GM23338 (cell line): ENCODE measurements at regions not wholly inside any gene's neighbourhood (a gene's known extent, or its start where the extent isn't known, plus 50 kb on each side); places are given as distances from the start of the nearest gene placed in this dataset.

Experiments used
- CREB1 ChIP-seq: fragments of 250-450 bp; sonication (Bioruptor Pico); IDR thresholded peaks from 2 replicates; pipeline ENCODE4 v1.5.0; 2020; ENCODE audit warnings: low read depth, mild to moderate bottlenecking, moderate library complexity
- EZH2 ChIP-seq: fragments of 200-600 bp; sonication (generic); IDR thresholded peaks from one replicate; pipeline ENCODE4 v1.8.0; 2017; ENCODE audit warnings: antibody characterized with exemption, mild to moderate bottlenecking, low read depth; ENCODE audit not compliant: unreplicated experiment
- EZH2phosphoT487 ChIP-seq: fragments of 200-600 bp; sonication (generic); IDR thresholded peaks from one replicate; pipeline ENCODE4 v1.8.1; 2018; ENCODE audit warnings: antibody characterized with exemption; ENCODE audit not compliant: unreplicated experiment
- JUNB ChIP-seq: IDR thresholded peaks from one replicate; pipeline ENCODE4 v1.6.1; 2016; ENCODE audit warnings: antibody characterized with exemption; ENCODE audit not compliant: unreplicated experiment
- NANOG ChIP-seq: IDR thresholded peaks from 2 replicates; pipeline ENCODE4 v1.6.1; 2016; ENCODE audit warnings: antibody characterized with exemption, borderline replicate concordance
- POLR2AphosphoS5 ChIP-seq: IDR thresholded peaks from 2 replicates; pipeline ENCODE4 v1.6.1; 2016; ENCODE audit warnings: antibody characterized with exemption, low read depth
- STAT1 ChIP-seq: IDR thresholded peaks from one replicate; pipeline ENCODE4 v1.6.1; 2016; ENCODE audit warnings: antibody characterized with exemption; ENCODE audit not compliant: unreplicated experiment
- ZNF114 ChIP-seq: fragments of 250-450 bp; sonication (Bioruptor Pico); IDR thresholded peaks from 2 replicates; pipeline ENCODE4 v1.5.0; 2020; ENCODE audit warnings: mild to moderate bottlenecking, moderate library complexity
- ZNF331 ChIP-seq: fragments of 250-450 bp; sonication (Bioruptor Pico); IDR thresholded peaks from 2 replicates; pipeline ENCODE4 v1.5.0; 2020; ENCODE audit warnings: low read depth, mild to moderate bottlenecking, moderate library complexity
- TF ChIP-seq, protein P1 (sequence below), 2 experiments: fragments of 200-600 bp in 1 of 2; sonication (generic) in 1 of 2; conservative IDR thresholded peaks; 2 replicates each; pipeline versions ENCODE4 v1.5.1 to v1.6.1; 2016 to 2017; ENCODE audit warnings: antibody characterized with exemption in 2 of 2, low read depth in 2 of 2, mild to moderate bottlenecking in 2 of 2, moderate library complexity in 1 of 2
- TF ChIP-seq, protein P2 (sequence below): IDR thresholded peaks from one replicate; pipeline ENCODE4 v1.6.1; 2018; ENCODE audit warnings: antibody characterized with exemption; ENCODE audit not compliant: unreplicated experiment
- TF ChIP-seq, protein P3 (sequence below): IDR thresholded peaks from 2 replicates; pipeline ENCODE4 v1.6.1; 2016; ENCODE audit warnings: antibody characterized with exemption
- TF ChIP-seq, protein P4 (sequence below): fragments of 250-450 bp; sonication (Bioruptor Pico); IDR thresholded peaks from 2 replicates; pipeline ENCODE4 v1.5.0; 2020; ENCODE audit warnings: mild to moderate bottlenecking, moderate library complexity

DNA sequence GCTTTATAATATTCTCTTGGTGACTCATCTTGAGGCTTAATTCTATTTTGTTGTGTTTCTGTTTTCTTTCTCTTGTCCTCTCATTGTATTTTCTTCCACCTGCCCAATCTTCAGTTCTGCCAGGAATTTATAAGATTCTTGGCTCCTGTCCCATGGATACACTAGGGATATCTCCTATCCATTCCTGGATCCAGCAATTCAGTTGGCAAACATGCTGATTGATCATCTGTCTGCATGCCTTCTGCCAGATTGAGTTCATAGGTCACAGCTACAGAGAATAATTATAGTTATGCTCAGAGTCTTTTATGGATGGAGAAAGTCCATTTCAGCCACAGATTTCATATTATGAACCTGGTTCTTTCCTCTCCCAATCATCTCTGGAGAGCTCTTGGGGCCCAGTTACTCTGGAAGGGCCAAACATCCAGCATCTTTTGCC is 140.4 kb upstream of the MAGI2 start:
- TF ChIP-seq POLR2AphosphoS5: no peak
- TF ChIP-seq, protein P1, sequence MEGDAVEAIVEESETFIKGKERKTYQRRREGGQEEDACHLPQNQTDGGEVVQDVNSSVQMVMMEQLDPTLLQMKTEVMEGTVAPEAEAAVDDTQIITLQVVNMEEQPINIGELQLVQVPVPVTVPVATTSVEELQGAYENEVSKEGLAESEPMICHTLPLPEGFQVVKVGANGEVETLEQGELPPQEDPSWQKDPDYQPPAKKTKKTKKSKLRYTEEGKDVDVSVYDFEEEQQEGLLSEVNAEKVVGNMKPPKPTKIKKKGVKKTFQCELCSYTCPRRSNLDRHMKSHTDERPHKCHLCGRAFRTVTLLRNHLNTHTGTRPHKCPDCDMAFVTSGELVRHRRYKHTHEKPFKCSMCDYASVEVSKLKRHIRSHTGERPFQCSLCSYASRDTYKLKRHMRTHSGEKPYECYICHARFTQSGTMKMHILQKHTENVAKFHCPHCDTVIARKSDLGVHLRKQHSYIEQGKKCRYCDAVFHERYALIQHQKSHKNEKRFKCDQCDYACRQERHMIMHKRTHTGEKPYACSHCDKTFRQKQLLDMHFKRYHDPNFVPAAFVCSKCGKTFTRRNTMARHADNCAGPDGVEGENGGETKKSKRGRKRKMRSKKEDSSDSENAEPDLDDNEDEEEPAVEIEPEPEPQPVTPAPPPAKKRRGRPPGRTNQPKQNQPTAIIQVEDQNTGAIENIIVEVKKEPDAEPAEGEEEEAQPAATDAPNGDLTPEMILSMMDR (conservative IDR thresholded peaks at IDR 0.05; ENCODE audit: low read depth in 2 of 2): no peak
- TF ChIP-seq CREB1: no peak
- TF ChIP-seq, protein P2, sequence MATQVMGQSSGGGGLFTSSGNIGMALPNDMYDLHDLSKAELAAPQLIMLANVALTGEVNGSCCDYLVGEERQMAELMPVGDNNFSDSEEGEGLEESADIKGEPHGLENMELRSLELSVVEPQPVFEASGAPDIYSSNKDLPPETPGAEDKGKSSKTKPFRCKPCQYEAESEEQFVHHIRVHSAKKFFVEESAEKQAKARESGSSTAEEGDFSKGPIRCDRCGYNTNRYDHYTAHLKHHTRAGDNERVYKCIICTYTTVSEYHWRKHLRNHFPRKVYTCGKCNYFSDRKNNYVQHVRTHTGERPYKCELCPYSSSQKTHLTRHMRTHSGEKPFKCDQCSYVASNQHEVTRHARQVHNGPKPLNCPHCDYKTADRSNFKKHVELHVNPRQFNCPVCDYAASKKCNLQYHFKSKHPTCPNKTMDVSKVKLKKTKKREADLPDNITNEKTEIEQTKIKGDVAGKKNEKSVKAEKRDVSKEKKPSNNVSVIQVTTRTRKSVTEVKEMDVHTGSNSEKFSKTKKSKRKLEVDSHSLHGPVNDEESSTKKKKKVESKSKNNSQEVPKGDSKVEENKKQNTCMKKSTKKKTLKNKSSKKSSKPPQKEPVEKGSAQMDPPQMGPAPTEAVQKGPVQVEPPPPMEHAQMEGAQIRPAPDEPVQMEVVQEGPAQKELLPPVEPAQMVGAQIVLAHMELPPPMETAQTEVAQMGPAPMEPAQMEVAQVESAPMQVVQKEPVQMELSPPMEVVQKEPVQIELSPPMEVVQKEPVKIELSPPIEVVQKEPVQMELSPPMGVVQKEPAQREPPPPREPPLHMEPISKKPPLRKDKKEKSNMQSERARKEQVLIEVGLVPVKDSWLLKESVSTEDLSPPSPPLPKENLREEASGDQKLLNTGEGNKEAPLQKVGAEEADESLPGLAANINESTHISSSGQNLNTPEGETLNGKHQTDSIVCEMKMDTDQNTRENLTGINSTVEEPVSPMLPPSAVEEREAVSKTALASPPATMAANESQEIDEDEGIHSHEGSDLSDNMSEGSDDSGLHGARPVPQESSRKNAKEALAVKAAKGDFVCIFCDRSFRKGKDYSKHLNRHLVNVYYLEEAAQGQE: no peak
- TF ChIP-seq EZH2: no peak
- no peak for TF ChIP-seq JUNB
- no peak for TF ChIP-seq EZH2phosphoT487
- no peak for TF ChIP-seq ZNF331 (CRISPR knock-in tag)
- TF ChIP-seq STAT1: no peak
- TF ChIP-seq, protein P3, sequence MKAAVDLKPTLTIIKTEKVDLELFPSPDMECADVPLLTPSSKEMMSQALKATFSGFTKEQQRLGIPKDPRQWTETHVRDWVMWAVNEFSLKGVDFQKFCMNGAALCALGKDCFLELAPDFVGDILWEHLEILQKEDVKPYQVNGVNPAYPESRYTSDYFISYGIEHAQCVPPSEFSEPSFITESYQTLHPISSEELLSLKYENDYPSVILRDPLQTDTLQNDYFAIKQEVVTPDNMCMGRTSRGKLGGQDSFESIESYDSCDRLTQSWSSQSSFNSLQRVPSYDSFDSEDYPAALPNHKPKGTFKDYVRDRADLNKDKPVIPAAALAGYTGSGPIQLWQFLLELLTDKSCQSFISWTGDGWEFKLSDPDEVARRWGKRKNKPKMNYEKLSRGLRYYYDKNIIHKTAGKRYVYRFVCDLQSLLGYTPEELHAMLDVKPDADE: no peak
- TF ChIP-seq NANOG: no peak
- TF ChIP-seq, protein P4, sequence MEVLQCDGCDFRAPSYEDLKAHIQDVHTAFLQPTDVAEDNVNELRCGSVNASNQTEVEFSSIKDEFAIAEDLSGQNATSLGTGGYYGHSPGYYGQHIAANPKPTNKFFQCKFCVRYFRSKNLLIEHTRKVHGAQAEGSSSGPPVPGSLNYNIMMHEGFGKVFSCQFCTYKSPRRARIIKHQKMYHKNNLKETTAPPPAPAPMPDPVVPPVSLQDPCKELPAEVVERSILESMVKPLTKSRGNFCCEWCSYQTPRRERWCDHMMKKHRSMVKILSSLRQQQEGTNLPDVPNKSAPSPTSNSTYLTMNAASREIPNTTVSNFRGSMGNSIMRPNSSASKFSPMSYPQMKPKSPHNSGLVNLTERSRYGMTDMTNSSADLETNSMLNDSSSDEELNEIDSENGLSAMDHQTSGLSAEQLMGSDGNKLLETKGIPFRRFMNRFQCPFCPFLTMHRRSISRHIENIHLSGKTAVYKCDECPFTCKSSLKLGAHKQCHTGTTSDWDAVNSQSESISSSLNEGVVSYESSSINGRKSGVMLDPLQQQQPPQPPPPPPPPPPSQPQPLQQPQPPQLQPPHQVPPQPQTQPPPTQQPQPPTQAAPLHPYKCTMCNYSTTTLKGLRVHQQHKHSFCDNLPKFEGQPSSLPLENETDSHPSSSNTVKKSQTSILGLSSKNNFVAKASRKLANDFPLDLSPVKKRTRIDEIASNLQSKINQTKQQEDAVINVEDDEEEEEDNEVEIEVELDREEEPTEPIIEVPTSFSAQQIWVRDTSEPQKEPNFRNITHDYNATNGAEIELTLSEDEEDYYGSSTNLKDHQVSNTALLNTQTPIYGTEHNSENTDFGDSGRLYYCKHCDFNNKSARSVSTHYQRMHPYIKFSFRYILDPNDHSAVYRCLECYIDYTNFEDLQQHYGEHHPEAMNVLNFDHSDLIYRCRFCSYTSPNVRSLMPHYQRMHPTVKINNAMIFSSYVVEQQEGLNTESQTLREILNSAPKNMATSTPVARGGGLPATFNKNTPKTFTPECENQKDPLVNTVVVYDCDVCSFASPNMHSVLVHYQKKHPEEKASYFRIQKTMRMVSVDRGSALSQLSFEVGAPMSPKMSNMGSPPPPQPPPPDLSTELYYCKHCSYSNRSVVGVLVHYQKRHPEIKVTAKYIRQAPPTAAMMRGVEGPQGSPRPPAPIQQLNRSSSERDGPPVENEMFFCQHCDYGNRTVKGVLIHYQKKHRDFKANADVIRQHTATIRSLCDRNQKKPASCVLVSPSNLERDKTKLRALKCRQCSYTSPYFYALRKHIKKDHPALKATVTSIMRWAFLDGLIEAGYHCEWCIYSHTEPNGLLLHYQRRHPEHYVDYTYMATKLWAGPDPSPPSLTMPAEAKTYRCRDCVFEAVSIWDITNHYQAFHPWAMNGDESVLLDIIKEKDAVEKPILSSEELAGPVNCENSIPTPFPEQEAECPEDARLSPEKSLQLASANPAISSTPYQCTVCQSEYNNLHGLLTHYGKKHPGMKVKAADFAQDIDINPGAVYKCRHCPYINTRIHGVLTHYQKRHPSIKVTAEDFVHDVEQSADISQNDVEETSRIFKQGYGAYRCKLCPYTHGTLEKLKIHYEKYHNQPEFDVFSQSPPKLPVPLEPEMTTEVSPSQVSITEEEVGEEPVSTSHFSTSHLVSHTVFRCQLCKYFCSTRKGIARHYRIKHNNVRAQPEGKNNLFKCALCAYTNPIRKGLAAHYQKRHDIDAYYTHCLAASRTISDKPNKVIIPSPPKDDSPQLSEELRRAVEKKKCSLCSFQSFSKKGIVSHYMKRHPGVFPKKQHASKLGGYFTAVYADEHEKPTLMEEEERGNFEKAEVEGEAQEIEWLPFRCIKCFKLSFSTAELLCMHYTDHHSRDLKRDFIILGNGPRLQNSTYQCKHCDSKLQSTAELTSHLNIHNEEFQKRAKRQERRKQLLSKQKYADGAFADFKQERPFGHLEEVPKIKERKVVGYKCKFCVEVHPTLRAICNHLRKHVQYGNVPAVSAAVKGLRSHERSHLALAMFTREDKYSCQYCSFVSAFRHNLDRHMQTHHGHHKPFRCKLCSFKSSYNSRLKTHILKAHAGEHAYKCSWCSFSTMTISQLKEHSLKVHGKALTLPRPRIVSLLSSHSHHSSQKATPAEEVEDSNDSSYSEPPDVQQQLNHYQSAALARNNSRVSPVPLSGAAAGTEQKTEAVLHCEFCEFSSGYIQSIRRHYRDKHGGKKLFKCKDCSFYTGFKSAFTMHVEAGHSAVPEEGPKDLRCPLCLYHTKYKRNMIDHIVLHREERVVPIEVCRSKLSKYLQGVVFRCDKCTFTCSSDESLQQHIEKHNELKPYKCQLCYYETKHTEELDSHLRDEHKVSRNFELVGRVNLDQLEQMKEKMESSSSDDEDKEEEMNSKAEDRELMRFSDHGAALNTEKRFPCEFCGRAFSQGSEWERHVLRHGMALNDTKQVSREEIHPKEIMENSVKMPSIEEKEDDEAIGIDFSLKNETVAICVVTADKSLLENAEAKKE (CRISPR knock-in tag): no peak
- TF ChIP-seq ZNF114 (CRISPR knock-in tag): no peak
